Stomach (tissue), 4 donors: ENCODE measurements at regions not wholly inside any gene's neighbourhood (a gene's known extent, or its start where the extent isn't known, plus 50 kb on each side); places are given as distances from the start of the nearest gene placed in this dataset.

Experiments
- CTCF ChIP-seq, 7 experiments: fragments of 450-650 bp in 4 of 7; fragments of 200-600 bp in 3 of 7; sonication (generic) in 3 of 7; IDR thresholded peaks; one replicate each; pipeline ENCODE4 v1.5.1; 2016 to 2019; ENCODE audit warnings: antibody characterized with exemption in 7 of 7, control low read depth in 2 of 7, mild to moderate bottlenecking in 1 of 7
- EP300 ChIP-seq: sonication (generic); formaldehyde crosslinking; IDR thresholded peaks from one replicate; pipeline ENCODE4 v1.6.1; 2017; ENCODE audit warnings: antibody characterized with exemption
- POLR2A ChIP-seq, 4 donors: fragments of 450-650 bp; IDR thresholded peaks; one replicate each; pipeline ENCODE4 v1.6.1; 2016; ENCODE audit warnings: antibody characterized with exemption in 4 of 4, control low read depth in 2 of 4, mild to moderate bottlenecking in 1 of 4, moderate library complexity in 1 of 4
- POLR2AphosphoS5 ChIP-seq, 3 donors: sonication (generic); formaldehyde crosslinking; IDR thresholded peaks; one replicate each; pipeline ENCODE4 v1.6.1; 2016; ENCODE audit warnings: antibody characterized with exemption in 3 of 3

DNA sequence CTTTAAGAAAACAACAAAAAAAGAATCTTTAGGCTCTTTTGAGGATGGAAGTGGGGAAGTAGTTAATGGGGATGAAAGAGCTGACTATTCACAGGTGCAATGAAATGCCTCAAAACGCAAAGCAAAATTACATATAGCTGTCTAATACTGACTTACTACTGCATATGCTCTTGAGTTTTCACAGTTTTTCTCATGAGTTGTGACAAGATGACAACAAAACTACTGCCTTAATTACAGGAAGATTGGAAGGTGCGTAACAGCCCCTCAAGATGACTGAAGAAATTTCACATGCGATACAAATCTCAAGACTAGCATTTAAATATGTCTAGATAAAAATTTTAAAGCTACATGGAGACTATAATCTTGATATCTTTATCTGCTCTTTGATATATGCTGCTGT is 547.8 kb upstream of the POU3F2 start:
- TF ChIP-seq CTCF (IDR thresholded peaks at IDR 0.05) (no peak), POLR2AphosphoS5 (IDR thresholded peaks at IDR 0.05) (no peak), POLR2A (IDR thresholded peaks at IDR 0.05) (no peak), EP300 (no peak)
